Lung (tissue), 11 donors: ENCODE measurements at regions not wholly inside any gene's neighbourhood (a gene's known extent, or its start where the extent isn't known, plus 50 kb on each side); places are given as distances from the start of the nearest gene placed in this dataset.
A peak's percentile ranks its signal among the peaks of the same experiment; 100 is the strongest.

Experiments used
- ATAC-seq: fragments of 200-7000 bp; cut with Tn5 transposase; one replicate; pipeline ENCODE4 v1.9.1; 2020; ENCODE audit warnings: moderate number of reproducible peaks; ENCODE audit not compliant: insufficient read depth, low FRiP score
- DNase-seq, 3 donors: peaks; one replicate each; pipeline ENCODE4 v3.0.0-alpha.2; 2013 to 2017
- H3K27ac ChIP-seq, 2 donors: one replicate each; pipeline ENCODE4 v1.5.1; 2013; ENCODE audit warnings: mild to moderate bottlenecking in 2 of 2, moderate library complexity in 2 of 2, control low read depth in 1 of 2, inconsistent platforms in 1 of 2, low read depth in 1 of 2, low read length in 1 of 2
- H3K27me3 ChIP-seq, 3 donors: one replicate each; pipeline ENCODE4 v1.5.1; 2013; ENCODE audit warnings: low read length in 2 of 3; ENCODE audit not compliant: control insufficient read depth in 3 of 3, insufficient read depth in 3 of 3
- H3K36me3 ChIP-seq, 4 donors: one replicate each; pipeline ENCODE4 v1.5.1; 2013; ENCODE audit warnings: low read length in 4 of 4, mild to moderate bottlenecking in 1 of 4, moderate library complexity in 1 of 4; ENCODE audit not compliant: control insufficient read depth in 4 of 4, insufficient read depth in 4 of 4
- H3K4me1 ChIP-seq, 5 donors: one replicate each; pipeline ENCODE4 v1.5.1; 2013; ENCODE audit warnings: low read length in 5 of 5, mild to moderate bottlenecking in 2 of 5, moderate library complexity in 1 of 5; ENCODE audit not compliant: control insufficient read depth in 5 of 5, insufficient read depth in 5 of 5
- H3K4me3 ChIP-seq: one replicate; pipeline ENCODE4 v1.5.1; 2013; ENCODE audit warnings: mild to moderate bottlenecking, control low read depth, moderate library complexity
- H3K9ac ChIP-seq, 2 donors: one replicate each; pipeline ENCODE4 v1.5.1; 2013; ENCODE audit warnings: low read length in 2 of 2, control low read depth in 1 of 2; ENCODE audit not compliant: insufficient read depth in 1 of 2
- H3K9me3 ChIP-seq, 4 donors: one replicate each; pipeline ENCODE4 v1.5.1; 2013; ENCODE audit warnings: low read length in 3 of 4, mild to moderate bottlenecking in 1 of 4, moderate library complexity in 1 of 4; ENCODE audit not compliant: control insufficient read depth in 4 of 4, insufficient read depth in 3 of 4
- CTCF ChIP-seq: IDR thresholded peaks from 2 replicates; pipeline ENCODE4 v1.5.1; 2012; ENCODE audit warnings: mild to moderate bottlenecking; ENCODE audit errors: control extremely low read depth, extremely low read depth
- WGBS, 2 donors: extraction: QIAGEN DNeasy Blood & Tissue Kit; methylation state at CpG; one replicate each; pipeline ENCODE4 v1.1.7; 2013; 5-methylcytosine and 5-hydroxymethylcytosine counted together
- donor health status: control.
- donor health status: control.
- donor health status: Bipolar disorder and iron deficiency.
- donor health status: healthy.
- donor health status: DM: yes; HTN: yes; CAD: no.

- Histone ChIP-seq H3K4me1 (peaks cover 0 to 18% (median 2%) of the 10 kb centered on the region in 5 donors), H3K4me3 (no peak overlapping the region), H3K27ac (no peak overlapping the region), H3K9ac (no peak overlapping the region), H3K36me3 (no peaks in the 10 kb centered on the region), H3K27me3 (peaks cover 0 to 6% (median 2%) of the 10 kb centered on the region in 3 donors), H3K9me3 (peaks cover 0 to 2% (median 0%) of the 10 kb centered on the region in 4 donors)
- 74 to 83% methylated on average over 10 of the region's 10 CpGs for WGBS, 2 donors
- DNase-seq = peak in 1 of 3 donors; percentile 26
- TF ChIP-seq CTCF = no peak
- ATAC-seq = no peak
These were observed 270.2 kb upstream of the MVB12B start for GRCh38 chr9:126056312-126057021.

GRCh38 chr9:126057121-126057825, 269.4 kb upstream of the MVB12B start:
- WGBS, 2 donors = 65 to 71% methylated on average over 31 of the region's 31 CpGs
- TF ChIP-seq CTCF = no peak
- ATAC-seq (no peak), DNase-seq (peak; percentile 52 to 83 (median 80))
- no peak overlapping the region for H3K9ac ChIP-seq
- H3K4me3 ChIP-seq = no peak overlapping the region
- peaks cover 0 to 2% (median 0%) of the 10 kb centered on the region in 4 donors for H3K9me3 ChIP-seq
- no peak overlapping the region for H3K27ac ChIP-seq
- peaks cover 0 to 8% (median 2%) of the 10 kb centered on the region in 3 donors for H3K27me3 ChIP-seq
- H3K4me1 ChIP-seq = peaks cover 0 to 18% (median 2%) of the 10 kb centered on the region in 5 donors
- no peaks in the 10 kb centered on the region for H3K36me3 ChIP-seq

- Histone ChIP-seq H3K27me3 (peaks cover 0 to 8% (median 2%) of the 10 kb centered on the region in 3 donors), H3K9ac (no peak overlapping the region), H3K36me3 (no peaks in the 10 kb centered on the region), H3K4me1 (peaks cover 0 to 18% (median 2%) of the 10 kb centered on the region in 5 donors), H3K9me3 (peaks cover 0 to 5% (median 0%) of the 10 kb centered on the region in 4 donors), H3K27ac (no peak overlapping the region), H3K4me3 (no peak overlapping the region)
- WGBS, 2 donors = 59 to 67% methylated on average over 9 of the region's 9 CpGs
- ATAC-seq = no peak
- TF ChIP-seq CTCF = no peak
- peak in 2 of 3 donors; percentile 85 to 87 for DNase-seq
These were observed 268.6 kb upstream of the MVB12B start for GRCh38 chr9:126058011-126058531.
